H1 (cell line): ENCODE measurements at regions not wholly inside any gene's neighbourhood (a gene's known extent, or its start where the extent isn't known, plus 50 kb on each side); places are given as distances from the start of the nearest gene placed in this dataset.

ENCODE experiments used
- CTCF ChIA-PET: fragments of 300-600 bp; sonication (Branson Sonifier 250); formaldehyde crosslinking; loops from one replicate; lab custom pipeline; 2021; ENCODE audit not compliant: partially characterized antibody; lab: Charles Lee
- POLR2A ChIA-PET: fragments of 300-600 bp; sonication (Branson Sonifier 250); formaldehyde crosslinking; loops from one replicate; lab custom pipeline; 2021; ENCODE audit warnings: inconsistent platforms; ENCODE audit not compliant: partially characterized antibody; lab: Charles Lee
- DNase-seq, 2 experiments: peaks; one replicate each; pipeline versions ENCODE4 v3.0.0 to v3.0.0-alpha.2; 2010 to 2022; ENCODE audit warnings: low spot score in 2 of 2, low read depth in 1 of 2, mixed read lengths in 1 of 2
- FAIRE-seq: peaks from 2 replicates; lab custom pipeline; 2011; peaks lifted over from hg19 to GRCh38; lab: Jason Lieb, UNC
- H2AFZ ChIP-seq: 2 replicates; pipeline ENCODE4 v1.8.1; 2012; ENCODE audit warnings: low read length, inconsistent platforms
- H2AK5ac ChIP-seq: 2 replicates; pipeline ENCODE4 v1.6.1; 2013; ENCODE audit warnings: low read depth, low read length
- H2BK120ac ChIP-seq: replicated peaks from 2 replicates; pipeline ENCODE3; 2013; ENCODE audit warnings: low read depth, low read length, inconsistent platforms
- H2BK12ac ChIP-seq: 2 replicates; pipeline ENCODE4 v1.6.1; 2013; ENCODE audit warnings: low read depth, low read length
- H2BK15ac ChIP-seq: 2 replicates; pipeline ENCODE4 v1.6.1; 2013; ENCODE audit warnings: low read length
- H2BK20ac ChIP-seq: 2 replicates; pipeline ENCODE4 v1.6.1; 2013; ENCODE audit warnings: low read length
- H2BK5ac ChIP-seq: 2 replicates; pipeline ENCODE4 v1.6.1; 2013; ENCODE audit warnings: low read depth, low read length
- H3K14ac ChIP-seq: 2 replicates; pipeline ENCODE4 v1.6.1; 2013; ENCODE audit warnings: inconsistent platforms; ENCODE audit not compliant: insufficient read length
- H3K18ac ChIP-seq: 2 replicates; pipeline ENCODE4 v1.6.1; 2013; ENCODE audit warnings: low read length; ENCODE audit errors: extremely low read depth
- H3K23ac ChIP-seq: 2 replicates; pipeline ENCODE4 v1.6.1; 2013; ENCODE audit warnings: inconsistent platforms; ENCODE audit not compliant: insufficient read length
- H3K23me2 ChIP-seq: 2 replicates; pipeline ENCODE4 v1.6.1; 2013; ENCODE audit warnings: low read depth, low read length
- H3K27ac ChIP-seq: 2 replicates; pipeline ENCODE4 v1.6.1; 2011; ENCODE audit warnings: low read depth, low read length, inconsistent platforms
- H3K27me3 ChIP-seq, 4 experiments: replicated peaks in 1 of 4; 1 replicate in 1 of 4; 2 replicates in 3 of 4; pipeline versions ENCODE4 v1.6.1 to v1.8.1; 2011 to 2013; ENCODE audit warnings: low read length in 3 of 4, mild to moderate bottlenecking in 3 of 4, inconsistent platforms in 2 of 4, mixed read lengths in 2 of 4, moderate library complexity in 1 of 4; ENCODE audit not compliant: control insufficient read depth in 3 of 4, insufficient read depth in 3 of 4; ENCODE audit errors: extremely low read depth in 1 of 4
- H3K36me3 ChIP-seq, 4 experiments: 2 replicates each; pipeline versions ENCODE4 v1.6.1 to v1.8.1; 2011 to 2013; ENCODE audit warnings: mild to moderate bottlenecking in 4 of 4, low read length in 3 of 4, moderate library complexity in 2 of 4, control low read depth in 1 of 4, inconsistent platforms in 1 of 4; ENCODE audit not compliant: insufficient read depth in 4 of 4, control insufficient read depth in 2 of 4
- H3K4ac ChIP-seq: replicated peaks from 2 replicates; pipeline ENCODE3; 2013; ENCODE audit warnings: low read length, low read depth, mixed read lengths, inconsistent platforms; ENCODE audit not compliant: insufficient read length
- H3K4me1 ChIP-seq, 4 experiments: replicated peaks in 1 of 4; 1 replicate in 1 of 4; 2 replicates in 3 of 4; pipeline versions ENCODE4 v1.6.1 to v1.8.1; 2011 to 2013; ENCODE audit warnings: low read length in 3 of 4, inconsistent platforms in 2 of 4, mixed read lengths in 1 of 4; ENCODE audit not compliant: insufficient read depth in 4 of 4, control insufficient read depth in 3 of 4
- H3K4me2 ChIP-seq, 2 experiments: 2 replicates each; pipeline versions ENCODE4 v1.6.1 to v1.8.1; 2011 to 2013; ENCODE audit warnings: low read depth in 2 of 2, low read length in 2 of 2, control low read depth in 1 of 2, inconsistent platforms in 1 of 2, mild to moderate bottlenecking in 1 of 2; ENCODE audit not compliant: insufficient read depth in 1 of 2
- H3K4me3 ChIP-seq, 4 experiments: fragments of 200-600, 300-600 bp in 1 of 4; sonication (generic), shearing (Covaris generic), sonication (Bioruptor Twin) in 1 of 4; 2 replicates each; pipeline versions ENCODE4 v1.5.1 to v1.8.1; 2011 to 2016; ENCODE audit warnings: low read length in 4 of 4, low read depth in 3 of 4, control low read depth in 2 of 4, inconsistent platforms in 2 of 4, mild to moderate bottlenecking in 2 of 4, mixed read lengths in 1 of 4, moderate library complexity in 1 of 4; ENCODE audit not compliant: insufficient read depth in 2 of 4; ENCODE audit errors: extremely low read depth in 1 of 4
- H3K56ac ChIP-seq: replicated peaks from 2 replicates; pipeline ENCODE3; 2013; ENCODE audit warnings: low read depth, mild to moderate bottlenecking, mixed read lengths, low read length, inconsistent platforms; ENCODE audit not compliant: insufficient read length
- H3K79me1 ChIP-seq: 2 replicates; pipeline ENCODE4 v1.6.1; 2013; ENCODE audit warnings: low read depth, low read length, control low read depth
- H3K79me2 ChIP-seq, 2 experiments: 2 replicates each; pipeline versions ENCODE4 v1.6.1 to v1.8.1; 2012 to 2013; ENCODE audit warnings: low read length in 2 of 2, mild to moderate bottlenecking in 2 of 2, inconsistent platforms in 1 of 2; ENCODE audit not compliant: insufficient read depth in 2 of 2, control insufficient read depth in 1 of 2
- H3K9ac ChIP-seq, 4 experiments: replicated peaks in 1 of 4; 1 replicate in 1 of 4; 2 replicates in 3 of 4; pipeline versions ENCODE4 v1.6.1 to v1.8.1; 2011 to 2013; ENCODE audit warnings: low read depth in 3 of 4, low read length in 3 of 4, control low read depth in 2 of 4, mild to moderate bottlenecking in 2 of 4, moderate library complexity in 2 of 4, inconsistent platforms in 1 of 4; ENCODE audit errors: extremely low read depth in 1 of 4
- H3K9me3 ChIP-seq, 2 experiments: 2 replicates each; pipeline versions ENCODE4 v1.6.1 to v1.8.1; 2012 to 2013; ENCODE audit warnings: mild to moderate bottlenecking in 2 of 2, moderate library complexity in 2 of 2, control low read depth in 1 of 2, inconsistent platforms in 1 of 2, low read depth in 1 of 2, low read length in 1 of 2, mixed read lengths in 1 of 2; ENCODE audit not compliant: insufficient read depth in 2 of 2
- H4K20me1 ChIP-seq, 2 experiments: replicated peaks in 1 of 2; 2 replicates each; pipeline versions ENCODE3 to v1.8.1; 2011 to 2013; ENCODE audit warnings: inconsistent platforms in 2 of 2, low read length in 2 of 2, mild to moderate bottlenecking in 1 of 2; ENCODE audit not compliant: insufficient read depth in 2 of 2, control insufficient read depth in 1 of 2
- H4K5ac ChIP-seq: 2 replicates; pipeline ENCODE4 v1.6.1; 2013; ENCODE audit warnings: low read length, low read depth, mixed read lengths, inconsistent platforms; ENCODE audit not compliant: insufficient read length
- H4K8ac ChIP-seq: 2 replicates; pipeline ENCODE4 v1.8.0; 2013; ENCODE audit warnings: mild to moderate bottlenecking, moderate library complexity, low read length, inconsistent platforms; ENCODE audit not compliant: insufficient read depth; ENCODE audit errors: extremely low read depth
- H4K91ac ChIP-seq: replicated peaks from 2 replicates; pipeline ENCODE3; 2013; ENCODE audit warnings: low read length, mixed read lengths, inconsistent platforms; ENCODE audit not compliant: insufficient read length
- BACH1 ChIP-seq: IDR thresholded peaks from 2 replicates; pipeline ENCODE4 v1.6.1; 2012; ENCODE audit warnings: low read length, improper control_type of control experiment
- CTBP2 ChIP-seq: IDR thresholded peaks from 2 replicates; pipeline ENCODE4 v1.7.0; 2011; ENCODE audit warnings: borderline replicate concordance, mild to moderate bottlenecking, moderate library complexity, mixed read lengths, low read length; ENCODE audit not compliant: insufficient read depth, insufficient read length
- NRF1 ChIP-seq: IDR thresholded peaks from 2 replicates; pipeline ENCODE4 v1.6.1; 2011; ENCODE audit warnings: mild to moderate bottlenecking, low read depth, low read length, improper control_type of control experiment
- WGBS, 2 experiments: shearing (Covaris generic) in 1 of 2; methylation state at CpG; one replicate each; pipeline versions ENCODE4 v1.1.6 to v1.1.7; 2013 to 2015; ENCODE audit warnings: low lambda C conversion rate in 2 of 2, mixed read lengths in 2 of 2, inconsistent platforms in 1 of 2, low coverage in 1 of 2, missing lambda C conversion rate in 1 of 2; ENCODE audit not compliant: insufficient replicate concordance in 2 of 2, insufficient coverage in 1 of 2, insufficient read length in 1 of 2; ENCODE audit errors: extremely low coverage in 1 of 2, missing lambda C conversion rate in 1 of 2; 5-methylcytosine and 5-hydroxymethylcytosine counted together

DNA sequence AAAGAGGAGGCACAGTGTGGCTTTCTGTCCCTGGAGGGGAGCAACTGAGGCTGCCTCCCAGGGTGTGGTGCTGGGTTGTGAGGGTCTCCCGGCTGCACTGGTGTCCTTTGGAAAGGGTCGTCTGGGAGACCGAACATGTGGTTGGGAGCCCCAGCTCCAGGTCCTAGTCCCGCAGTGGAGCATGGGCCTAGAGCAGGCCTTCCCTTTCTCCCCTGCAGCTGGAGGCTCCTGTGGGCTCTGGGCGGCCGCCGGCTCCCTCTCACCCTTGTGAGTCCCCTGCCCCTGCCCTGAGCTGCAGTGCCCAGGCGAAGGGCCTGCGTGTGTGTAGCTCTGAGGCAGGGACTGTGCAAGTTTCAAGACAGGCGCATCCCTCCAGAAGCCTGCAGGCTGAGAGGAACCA is 1492.7 kb downstream of the BRD1 start:
- H3K4ac ChIP-seq = no peak overlapping the region
- H3K18ac ChIP-seq = no peak overlapping the region; the same call in 1 of the 2 replicates
- TF ChIP-seq NRF1 (no peak), BACH1 (no peak), CTBP2 (no peak)
- H3K4me1 ChIP-seq = peaks cover 0 to 14% (median 1%) of the 10 kb centered on the region in 4 experiments; a peak in 4 of 7 replicates
- H4K20me1 ChIP-seq = peaks cover 0 to 5% of the 10 kb centered on the region in 2 experiments
- H2BK120ac ChIP-seq = no peak overlapping the region
- peaks cover 13% of the 10 kb centered on the region; the same call in 1 of the 2 replicates for H3K23me2 ChIP-seq
- H4K8ac ChIP-seq = no peak overlapping the region; the same call in 1 of the 2 replicates
- H2BK12ac ChIP-seq = 0 out of 2 replicates have a peak overlapping the region, but pooled peaks have one; percentile 75
- ChIA-PET CTCF (interaction anchor here (0.7 kb wide), 1 partner anchor 14 kb away, joined by 3 read pairs; no protein-coding TSS in a partner anchor), POLR2A (interaction anchor here (0.9 kb wide), 1 partner anchor 40 kb away, joined by 3 read pairs; no protein-coding TSS in a partner anchor)
- H3K56ac ChIP-seq = no peak overlapping the region
- H3K9me3 ChIP-seq = no peaks in the 10 kb centered on the region
- H3K79me2 ChIP-seq = no peaks in the 10 kb centered on the region
- no peak overlapping the region for H3K4me3 ChIP-seq
- no peak overlapping the region for H3K9ac ChIP-seq
- no peak overlapping the region for H2AK5ac ChIP-seq
- H3K27me3 ChIP-seq = peaks cover 0 to 3% (median 0%) of the 10 kb centered on the region in 4 experiments; a peak in 2 of 7 replicates
- no peaks in the 10 kb centered on the region for H3K36me3 ChIP-seq
- no peak overlapping the region for H3K27ac ChIP-seq
- H2BK5ac ChIP-seq = no peak overlapping the region
- WGBS, 2 experiments = 94% methylated on average over 6 of the region's 10 CpGs; no CpG with 5 or more reads in 1 of the 2 experiments
- H3K14ac ChIP-seq = no peak overlapping the region
- no peak overlapping the region for H2AFZ ChIP-seq
- H3K79me1 ChIP-seq = 0 out of 2 replicates have a peak, but pooled peaks cover 2% of the 10 kb centered on the region
- no peak overlapping the region for H2BK15ac ChIP-seq
- H3K23ac ChIP-seq = no peak overlapping the region
- DNase-seq = no peak
- H4K91ac ChIP-seq = no peak overlapping the region
- no peak overlapping the region for H3K4me2 ChIP-seq
- peak overlapping the region; percentile 18; the same call in 1 of the 2 replicates for H2BK20ac ChIP-seq
- H4K5ac ChIP-seq = no peak overlapping the region
- no peak for FAIRE-seq
